ENCODE measurements at regions not wholly inside any gene's neighbourhood (a gene's known extent, or its start where the extent isn't known, plus 50 kb on each side); places are given as distances from the start of the nearest gene placed in this dataset.

DNA sequence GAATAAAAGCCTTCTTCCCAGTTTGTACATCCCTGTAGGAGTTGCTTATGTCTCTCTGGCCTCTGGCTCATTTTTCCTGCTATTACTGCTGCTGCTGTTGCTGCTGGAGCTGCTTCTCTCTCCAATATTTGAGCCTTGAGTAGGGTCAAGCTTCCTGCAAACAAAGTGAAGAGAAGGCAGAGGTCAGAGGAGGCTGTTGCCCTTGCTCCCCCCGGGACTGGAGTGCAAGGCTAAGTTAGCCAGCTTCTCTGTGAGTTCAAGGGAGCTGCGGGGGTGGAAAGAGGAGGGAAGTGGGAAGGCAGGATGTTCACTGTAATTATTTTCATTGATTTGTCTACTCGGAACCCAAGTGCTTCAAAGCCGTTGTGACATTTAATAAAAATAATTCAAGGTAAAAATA is 77.0 kb upstream of the TMEM132E start:
- FAIRE-seq, result no peak
- POLR2A ChIA-PET, result no interaction called here

More for the DNA sequence above, 77.0 kb upstream of the TMEM132E start:
- Histone ChIP-seq H4K20me1 (ENCODE audit: insufficient read depth, low read length) (no peaks in the 10 kb centered on the region), H3K4me1 (ENCODE audit: insufficient read depth, low read length) (no peaks in the 10 kb centered on the region), H3K27me3 (ENCODE audit: control insufficient read depth in 1 of 2, insufficient read depth in 2 of 2, low read length in 2 of 2) (no peaks in the 10 kb centered on the region), H3K27ac (ENCODE audit: extremely low read length, insufficient read depth, low read length) (no peak overlapping the region), H3K4me2 (ENCODE audit: low read depth, low read length) (no peak overlapping the region), H3K79me2 (ENCODE audit: insufficient read depth, low read length) (no peaks in the 10 kb centered on the region), H3K9me3 (ENCODE audit: low read length) (no peaks in the 10 kb centered on the region), H2AFZ (ENCODE audit: low read length) (no peak overlapping the region), H3K36me3 (replicated peaks in 1 of 2; ENCODE audit: control insufficient read depth in 1 of 2, insufficient read depth in 2 of 2, low read length in 2 of 2) (no peaks in the 10 kb centered on the region), H3K4me3 (replicated peaks in 1 of 3; ENCODE audit: insufficient read depth in 1 of 3, low read depth in 2 of 3, low read length in 3 of 3) (no peak overlapping the region), H3K9ac (ENCODE audit: insufficient read depth, low read depth, low read length) (no peak overlapping the region)
- BruUV-seq (replicated peaks), result no TSS peak
- no peak for DNase-seq (ENCODE audit: low spot score)
- TF ChIP-seq PTBP1 (IDR thresholded peaks at IDR 0.05; ENCODE audit: low read depth, low read length, poor library complexity, severe bottlenecking) (no peak), AGO1 (IDR thresholded peaks at IDR 0.05; ENCODE audit: low read depth, low read length, poor library complexity, severe bottlenecking) (no peak), AFF4 (CRISPR knock-in tag; IDR thresholded peaks at IDR 0.05) (no peak), MYC (CRISPR knock-in tag; IDR thresholded peaks at IDR 0.05; ENCODE audit: borderline replicate concordance) (no peak), ZNF282 (IDR thresholded peaks at IDR 0.05; ENCODE audit: partially characterized antibody) (no peak), ZBTB33 (CRISPR knock-in tag; IDR thresholded peaks at IDR 0.05) (no peak), PHF5A (CRISPR knock-in tag; IDR thresholded peaks at IDR 0.05; ENCODE audit: low read depth, unreplicated experiment) (no peak), MZF1 (CRISPR knock-in tag; IDR thresholded peaks at IDR 0.05; ENCODE audit: borderline replicate concordance) (no peak), FOXC1 (CRISPR knock-in tag; IDR thresholded peaks at IDR 0.05; ENCODE audit: borderline replicate concordance) (no peak), ZNF746 (CRISPR knock-in tag; IDR thresholded peaks at IDR 0.05) (no peak), BHLHE40 (IDR thresholded peaks at IDR 0.05; ENCODE audit: low read length) (no peak), GATAD2A (CRISPR knock-in tag; IDR thresholded peaks at IDR 0.05) (no peak), ZKSCAN5 (CRISPR knock-in tag; IDR thresholded peaks at IDR 0.05) (no peak)
- TF ChIP-seq, protein P1, sequence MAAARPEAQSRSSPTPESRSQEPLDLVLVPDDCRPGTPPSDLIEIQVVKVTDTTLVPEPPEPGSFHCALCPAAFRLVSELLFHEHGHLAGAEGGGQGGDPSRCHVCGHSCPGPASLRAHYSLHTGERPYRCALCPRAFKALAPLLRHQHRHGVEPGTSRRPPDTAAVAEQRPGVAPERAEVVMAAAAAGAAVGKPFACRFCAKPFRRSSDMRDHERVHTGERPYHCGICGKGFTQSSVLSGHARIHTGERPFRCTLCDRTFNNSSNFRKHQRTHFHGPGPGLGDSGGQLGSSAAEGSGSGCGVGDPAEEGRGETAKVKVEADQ (CRISPR knock-in tag; IDR thresholded peaks at IDR 0.05; ENCODE audit: borderline replicate concordance), result no peak
- intact Hi-C loops (cut with micrococcal nuclease; ENCODE audit: unreplicated experiment) (no loop called here), in situ Hi-C loops (cut with HindIII; ENCODE audit: extremely low pct_ligation_motif_present, low pct_unique_long_range_greater_than_20kb) (no loop called here)
- 4% methylated on average over 4 of the region's 4 CpGs for WGBS (ENCODE audit: low lambda C conversion rate)
- CTCF ChIA-PET (ENCODE audit: low intra/inter-chr PET ratio, low total read pairs), result no interaction called here
- no peak for ATAC-seq
